ENCODE measurements at regions not wholly inside any gene's neighbourhood (a gene's known extent, or its start where the extent isn't known, plus 50 kb on each side); places are given as distances from the start of the nearest gene placed in this dataset.

DNA sequence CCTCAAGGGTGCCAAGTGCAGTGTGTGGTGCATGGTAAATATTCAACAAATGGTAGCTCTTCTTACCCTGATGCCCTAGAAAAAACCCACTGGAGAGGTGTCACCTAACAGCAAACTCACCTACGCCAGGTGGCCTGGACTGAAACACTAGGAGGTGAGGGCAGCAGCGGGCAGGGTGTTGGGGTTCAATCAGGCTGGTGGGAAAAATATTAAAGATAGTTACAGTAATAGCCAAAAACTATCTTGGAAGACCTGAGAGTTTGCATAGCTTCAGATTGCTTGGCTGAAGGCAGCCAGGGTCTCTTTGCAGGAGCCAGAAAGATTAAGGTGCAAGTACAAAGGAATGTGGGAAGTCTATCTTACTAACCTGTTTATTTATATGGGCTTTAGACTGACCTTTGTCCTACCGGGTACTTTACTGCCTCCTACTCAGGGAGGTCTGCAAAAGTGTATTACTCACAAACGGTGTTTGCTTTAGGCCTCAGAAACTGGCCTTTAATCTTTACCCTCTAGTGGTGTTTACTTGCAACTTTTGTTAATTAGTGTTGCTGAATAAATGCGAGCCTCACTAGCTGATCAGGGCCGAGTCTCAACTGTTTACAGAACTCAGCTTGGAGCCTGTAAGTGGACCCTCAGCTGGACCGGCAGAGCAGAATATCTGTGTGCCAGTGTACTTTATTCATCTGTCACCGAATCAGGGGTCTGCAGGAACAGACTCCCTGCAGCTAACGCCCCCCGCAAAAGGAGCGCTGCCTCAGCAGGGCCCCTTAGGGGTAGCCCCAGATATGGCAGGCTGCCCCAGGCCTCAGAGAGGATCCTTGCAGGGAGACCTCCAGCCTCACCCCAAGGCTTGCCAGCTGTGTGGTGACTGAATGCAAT is 63.9 kb downstream of the SYF2 start:
- Mint-ChIP-seq H3K27ac (no peak overlapping the region), H3K36me3 (no peaks in the 10 kb centered on the region), H3K27me3 (ENCODE audit: low read depth in 3 of 3) (no peaks in the 10 kb centered on the region), H3K4me1 (no peaks in the 10 kb centered on the region), H3K4me3 (no peak overlapping the region), H3K9me3 (peaks cover 0 to 13% (median 6%) of the 10 kb centered on the region in 7 donors)
- Histone ChIP-seq H3K79me2 (ENCODE audit: insufficient read depth, low read length) (no peaks in the 10 kb centered on the region), H3K27me3 (ENCODE audit: control insufficient read depth in 2 of 2, insufficient read depth in 2 of 2, low read length in 2 of 2) (no peaks in the 10 kb centered on the region), H3K9me3 (replicated peaks in 1 of 2; ENCODE audit: control insufficient read depth in 1 of 2, insufficient read depth in 1 of 2, low read length in 2 of 2) (no peaks in the 10 kb centered on the region), H3K36me3 (replicated peaks in 1 of 2; ENCODE audit: control insufficient read depth in 1 of 2, insufficient read depth in 2 of 2, low read length in 2 of 2) (no peaks in the 10 kb centered on the region), H3K4me1 (ENCODE audit: control insufficient read depth in 1 of 2, insufficient read depth in 2 of 2, low read length in 2 of 2) (no peaks in the 10 kb centered on the region), H3K4me3 (replicated peaks in 1 of 3; ENCODE audit: low read depth in 2 of 3, low read length in 3 of 3) (no peak overlapping the region), H2AFZ (ENCODE audit: insufficient read depth, low read depth, low read length, poor library complexity, severe bottlenecking) (no peak overlapping the region), H4K20me1 (ENCODE audit: insufficient read depth, low read length) (no peaks in the 10 kb centered on the region), H3K4me2 (replicated peaks; ENCODE audit: extremely low read depth, low read length, poor library complexity, severe bottlenecking) (no peak overlapping the region), H3K27ac (ENCODE audit: low read depth in 1 of 2, low read length in 2 of 2) (no peak overlapping the region), H3K9ac (ENCODE audit: insufficient read depth, low read length, poor library complexity, severe bottlenecking) (no peak overlapping the region)
- intact Hi-C loops (cut with micrococcal nuclease) = no loop called here
- DNase-seq = no peak
- TF ChIP-seq, protein P1, sequence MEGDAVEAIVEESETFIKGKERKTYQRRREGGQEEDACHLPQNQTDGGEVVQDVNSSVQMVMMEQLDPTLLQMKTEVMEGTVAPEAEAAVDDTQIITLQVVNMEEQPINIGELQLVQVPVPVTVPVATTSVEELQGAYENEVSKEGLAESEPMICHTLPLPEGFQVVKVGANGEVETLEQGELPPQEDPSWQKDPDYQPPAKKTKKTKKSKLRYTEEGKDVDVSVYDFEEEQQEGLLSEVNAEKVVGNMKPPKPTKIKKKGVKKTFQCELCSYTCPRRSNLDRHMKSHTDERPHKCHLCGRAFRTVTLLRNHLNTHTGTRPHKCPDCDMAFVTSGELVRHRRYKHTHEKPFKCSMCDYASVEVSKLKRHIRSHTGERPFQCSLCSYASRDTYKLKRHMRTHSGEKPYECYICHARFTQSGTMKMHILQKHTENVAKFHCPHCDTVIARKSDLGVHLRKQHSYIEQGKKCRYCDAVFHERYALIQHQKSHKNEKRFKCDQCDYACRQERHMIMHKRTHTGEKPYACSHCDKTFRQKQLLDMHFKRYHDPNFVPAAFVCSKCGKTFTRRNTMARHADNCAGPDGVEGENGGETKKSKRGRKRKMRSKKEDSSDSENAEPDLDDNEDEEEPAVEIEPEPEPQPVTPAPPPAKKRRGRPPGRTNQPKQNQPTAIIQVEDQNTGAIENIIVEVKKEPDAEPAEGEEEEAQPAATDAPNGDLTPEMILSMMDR (IDR thresholded peaks at IDR 0.05) = no peak
- 88% methylated on average over 7 of the region's 11 CpGs for WGBS (ENCODE audit: insufficient coverage)

DNA sequence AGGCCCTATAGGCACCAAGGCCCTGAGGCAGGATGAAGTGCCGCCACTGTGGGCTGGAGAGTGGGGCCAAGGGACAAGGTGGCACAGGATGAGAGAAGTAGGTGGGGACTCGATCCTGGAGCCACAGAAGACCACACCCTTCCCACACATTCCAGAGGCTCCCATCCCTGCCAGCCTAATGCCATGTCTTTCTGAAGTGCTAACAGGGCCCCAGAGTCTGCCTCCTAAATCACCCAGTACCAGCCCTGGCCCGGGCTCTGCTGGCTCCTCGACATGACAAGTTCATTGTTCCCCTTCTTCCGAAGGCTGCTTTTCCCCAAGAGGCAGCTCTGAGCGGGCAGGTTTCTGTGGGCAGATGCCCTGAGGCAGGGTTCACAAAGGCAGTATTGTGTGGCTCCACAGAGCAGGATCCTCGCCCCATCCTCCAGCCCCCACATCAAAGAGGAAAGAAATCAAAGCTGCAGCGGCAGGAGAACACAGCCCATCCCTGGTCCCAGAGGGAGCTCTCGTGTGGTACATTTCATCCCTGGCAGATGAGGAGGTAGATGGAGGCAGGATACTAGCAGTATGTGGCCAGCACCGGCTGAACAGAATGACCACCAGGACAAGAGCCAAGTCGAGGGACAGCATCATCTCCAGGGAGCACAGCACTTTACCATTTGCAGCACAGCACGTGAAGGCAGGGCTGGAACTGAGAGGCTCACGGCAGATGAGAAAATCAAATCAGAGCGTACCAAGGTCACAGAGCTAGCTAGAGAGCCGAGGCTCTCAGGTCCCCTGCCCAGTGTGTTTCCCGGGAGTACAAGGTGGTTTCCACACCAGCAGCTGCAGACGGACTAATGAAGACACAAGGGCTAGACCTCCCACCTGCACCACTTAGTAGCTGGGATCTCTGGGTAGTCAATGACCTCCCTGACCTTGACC is 64.8 kb downstream of the SYF2 start:
- Histone ChIP-seq H2AFZ (ENCODE audit: insufficient read depth, low read depth, low read length, poor library complexity, severe bottlenecking) (no peak overlapping the region), H3K27me3 (ENCODE audit: control insufficient read depth in 2 of 2, insufficient read depth in 2 of 2, low read length in 2 of 2) (no peaks in the 10 kb centered on the region), H3K27ac (ENCODE audit: low read depth in 1 of 2, low read length in 2 of 2) (no peak overlapping the region), H3K36me3 (replicated peaks in 1 of 2; ENCODE audit: control insufficient read depth in 1 of 2, insufficient read depth in 2 of 2, low read length in 2 of 2) (no peaks in the 10 kb centered on the region), H3K4me3 (replicated peaks in 1 of 3; ENCODE audit: low read depth in 2 of 3, low read length in 3 of 3) (no peak overlapping the region), H3K9me3 (replicated peaks in 1 of 2; ENCODE audit: control insufficient read depth in 1 of 2, insufficient read depth in 1 of 2, low read length in 2 of 2) (no peaks in the 10 kb centered on the region), H4K20me1 (ENCODE audit: insufficient read depth, low read length) (no peaks in the 10 kb centered on the region), H3K4me1 (ENCODE audit: control insufficient read depth in 1 of 2, insufficient read depth in 2 of 2, low read length in 2 of 2) (no peaks in the 10 kb centered on the region), H3K9ac (ENCODE audit: insufficient read depth, low read length, poor library complexity, severe bottlenecking) (no peak overlapping the region), H3K4me2 (replicated peaks; ENCODE audit: extremely low read depth, low read length, poor library complexity, severe bottlenecking) (no peak overlapping the region), H3K79me2 (ENCODE audit: insufficient read depth, low read length) (no peaks in the 10 kb centered on the region)
- no peak overlapping the region for H3K4me3 Mint-ChIP-seq
- 91% methylated on average over 11 of the region's 17 CpGs for WGBS (ENCODE audit: insufficient coverage)
- peaks cover 0 to 11% (median 4%) of the 10 kb centered on the region in 7 donors for H3K9me3 Mint-ChIP-seq
- H3K27me3 Mint-ChIP-seq (ENCODE audit: low read depth in 3 of 3) = no peaks in the 10 kb centered on the region
- TF ChIP-seq, protein P1 (IDR thresholded peaks at IDR 0.05) = no peak
- intact Hi-C loops (cut with micrococcal nuclease) = no loop called here
- H3K36me3 Mint-ChIP-seq = no peaks in the 10 kb centered on the region
- DNase-seq = no peak
- no peaks in the 10 kb centered on the region for H3K4me1 Mint-ChIP-seq
- H3K27ac Mint-ChIP-seq = no peak overlapping the region
